Dedifferentiated amniotic fluid mesenchymal stem cell (primary cell): ENCODE measurements at regions not wholly inside any gene's neighbourhood (a gene's known extent, or its start where the extent isn't known, plus 50 kb on each side); places are given as distances from the start of the nearest gene placed in this dataset.

Source experiments
- DNase-seq: peaks from one replicate; pipeline ENCODE4 v3.0.0-alpha.2; 2016; ENCODE audit errors: extremely low spot score

- DNase-seq = peak; percentile 94
These were observed 304.6 kb downstream of the ACTL7B start for GRCh38 chr9:108551030-108551841.

- no peak for DNase-seq
These were observed 305.7 kb downstream of the ACTL7B start for GRCh38 chr9:108550106-108550505.

- no peak for DNase-seq
These were observed 306.6 kb downstream of the ACTL7B start for GRCh38 chr9:108549184-108549583.

- DNase-seq = no peak
These were observed 308.2 kb downstream of the ACTL7B start for GRCh38 chr9:108547411-108548135.

- no peak for DNase-seq
These were observed 309.6 kb downstream of the ACTL7B start for GRCh38 chr9:108546215-108546614.

GRCh38 chr9:108545436-108545835, 310.4 kb downstream of the ACTL7B start:
- DNase-seq = no peak

GRCh38 chr9:108544866-108545265, 310.9 kb downstream of the ACTL7B start:
- no peak for DNase-seq

GRCh38 chr9:108543251-108543778, 312.5 kb downstream of the ACTL7B start:
- DNase-seq = no peak

- no peak for DNase-seq
These were observed 318.0 kb downstream of the ACTL7B start for GRCh38 chr9:108537756-108538155.

- DNase-seq = no peak
These were observed 318.8 kb downstream of the ACTL7B start for GRCh38 chr9:108536836-108537601.

- no peak for DNase-seq
These were observed 320.3 kb downstream of the ACTL7B start for GRCh38 chr9:108535526-108535925.

GRCh38 chr9:108534741-108535140, 321.0 kb downstream of the ACTL7B start:
- peak; percentile 43 for DNase-seq

- DNase-seq = no peak
These were observed 325.6 kb downstream of the ACTL7B start for GRCh38 chr9:108530141-108530540.

- DNase-seq = no peak
These were observed 327.6 kb downstream of the ACTL7B start for GRCh38 chr9:108528231-108528630.

- DNase-seq = no peak
These were observed 329.3 kb downstream of the ACTL7B start for GRCh38 chr9:108526518-108526917.

GRCh38 chr9:108525186-108525585, 330.6 kb downstream of the ACTL7B start:
- no peak for DNase-seq

GRCh38 chr9:108521063-108521590, 334.7 kb downstream of the ACTL7B start:
- DNase-seq = peak; percentile 33

- DNase-seq = no peak
These were observed 336.3 kb downstream of the ACTL7B start for GRCh38 chr9:108519437-108519836.

- DNase-seq = no peak
These were observed 338.0 kb downstream of the ACTL7B start for GRCh38 chr9:108517651-108518365.

- DNase-seq = no peak
These were observed 339.4 kb downstream of the ACTL7B start for GRCh38 chr9:108516391-108516790.

- DNase-seq = no peak
These were observed 339.9 kb downstream of the ACTL7B start for GRCh38 chr9:108515856-108516255.
